ENCODE measurements at regions not wholly inside any gene's neighbourhood (a gene's known extent, or its start where the extent isn't known, plus 50 kb on each side); places are given as distances from the start of the nearest gene placed in this dataset.
"Not testable (repeated sequence)": the region's sequence is repeated elsewhere in the genome, so short reads cannot be mapped to it uniquely, and the experiment has no call there.

- DNase-seq (ENCODE audit: extremely low read depth, low read depth, low spot score): not testable (repeated sequence)
Observed at GRCh38 chr2:200201839-200202238, 104.7 kb upstream of the SPATS2L start.

- no peak for DNase-seq (ENCODE audit: extremely low read depth, low read depth, low spot score)
Observed at GRCh38 chr2:200203381-200203827, 103.1 kb upstream of the SPATS2L start.

GRCh38 chr2:200208041-200208440 is 98.5 kb upstream of the SPATS2L start:
- DNase-seq (ENCODE audit: extremely low read depth, low read depth, low spot score): no peak

- DNase-seq (ENCODE audit: extremely low read depth, low read depth, low spot score): no peak
Observed at GRCh38 chr2:200209030-200209429, 97.5 kb upstream of the SPATS2L start.

GRCh38 chr2:200211643-200212042 is 94.8 kb upstream of the SPATS2L start:
- DNase-seq (ENCODE audit: extremely low read depth, low read depth, low spot score): no peak

- no peak for DNase-seq (ENCODE audit: extremely low read depth, low read depth, low spot score)
Observed at GRCh38 chr2:200212862-200213425, 93.5 kb upstream of the SPATS2L start.

- no peak for DNase-seq (ENCODE audit: extremely low read depth, low read depth, low spot score)
Observed at GRCh38 chr2:200216310-200216709, 90.2 kb upstream of the SPATS2L start.

GRCh38 chr2:200217320-200217719 is 89.2 kb upstream of the SPATS2L start:
- no peak for DNase-seq (ENCODE audit: extremely low read depth, low read depth, low spot score)

GRCh38 chr2:200218645-200219044 is 87.8 kb upstream of the SPATS2L start:
- DNase-seq (ENCODE audit: extremely low read depth, low read depth, low spot score): no peak

- DNase-seq (ENCODE audit: extremely low read depth, low read depth, low spot score): no peak
Observed at GRCh38 chr2:200219309-200220113, 87.0 kb upstream of the SPATS2L start.

- no peak for DNase-seq (ENCODE audit: extremely low read depth, low read depth, low spot score)
Observed at GRCh38 chr2:200220251-200220650, 86.2 kb upstream of the SPATS2L start.

- no peak for DNase-seq (ENCODE audit: extremely low read depth, low read depth, low spot score)
Observed at GRCh38 chr2:200221055-200221955, 85.2 kb upstream of the SPATS2L start.

- no peak for DNase-seq (ENCODE audit: extremely low read depth, low read depth, low spot score)
Observed at GRCh38 chr2:200222791-200223190, 83.7 kb upstream of the SPATS2L start.

GRCh38 chr2:200223205-200223784 is 83.2 kb upstream of the SPATS2L start:
- no peak for DNase-seq (ENCODE audit: extremely low read depth, low read depth, low spot score)

- DNase-seq (ENCODE audit: extremely low read depth, low read depth, low spot score): no peak
Observed at GRCh38 chr2:200225951-200226350, 80.5 kb upstream of the SPATS2L start.

GRCh38 chr2:200226451-200227426 is 79.8 kb upstream of the SPATS2L start:
- no peak for DNase-seq (ENCODE audit: extremely low read depth, low read depth, low spot score)

GRCh38 chr2:200230716-200231115 is 75.8 kb upstream of the SPATS2L start:
- DNase-seq (ENCODE audit: extremely low read depth, low read depth, low spot score): no peak

GRCh38 chr2:200235533-200235932 is 71.0 kb upstream of the SPATS2L start:
- DNase-seq (ENCODE audit: extremely low read depth, low read depth, low spot score): no peak

GRCh38 chr2:200239216-200239615 is 67.3 kb upstream of the SPATS2L start:
- no peak for DNase-seq (ENCODE audit: extremely low read depth, low read depth, low spot score)

- no peak for DNase-seq (ENCODE audit: extremely low read depth, low read depth, low spot score)
Observed at GRCh38 chr2:200242570-200242969, 63.9 kb upstream of the SPATS2L start.

Data from glomerular endothelial cell (primary cell).